ENCODE measurements at regions not wholly inside any gene's neighbourhood (a gene's known extent, or its start where the extent isn't known, plus 50 kb on each side); places are given as distances from the start of the nearest gene placed in this dataset.
"Not testable (repeated sequence)": the region's sequence is repeated elsewhere in the genome, so short reads cannot be mapped to it uniquely, and the experiment has no call there.

DNA sequence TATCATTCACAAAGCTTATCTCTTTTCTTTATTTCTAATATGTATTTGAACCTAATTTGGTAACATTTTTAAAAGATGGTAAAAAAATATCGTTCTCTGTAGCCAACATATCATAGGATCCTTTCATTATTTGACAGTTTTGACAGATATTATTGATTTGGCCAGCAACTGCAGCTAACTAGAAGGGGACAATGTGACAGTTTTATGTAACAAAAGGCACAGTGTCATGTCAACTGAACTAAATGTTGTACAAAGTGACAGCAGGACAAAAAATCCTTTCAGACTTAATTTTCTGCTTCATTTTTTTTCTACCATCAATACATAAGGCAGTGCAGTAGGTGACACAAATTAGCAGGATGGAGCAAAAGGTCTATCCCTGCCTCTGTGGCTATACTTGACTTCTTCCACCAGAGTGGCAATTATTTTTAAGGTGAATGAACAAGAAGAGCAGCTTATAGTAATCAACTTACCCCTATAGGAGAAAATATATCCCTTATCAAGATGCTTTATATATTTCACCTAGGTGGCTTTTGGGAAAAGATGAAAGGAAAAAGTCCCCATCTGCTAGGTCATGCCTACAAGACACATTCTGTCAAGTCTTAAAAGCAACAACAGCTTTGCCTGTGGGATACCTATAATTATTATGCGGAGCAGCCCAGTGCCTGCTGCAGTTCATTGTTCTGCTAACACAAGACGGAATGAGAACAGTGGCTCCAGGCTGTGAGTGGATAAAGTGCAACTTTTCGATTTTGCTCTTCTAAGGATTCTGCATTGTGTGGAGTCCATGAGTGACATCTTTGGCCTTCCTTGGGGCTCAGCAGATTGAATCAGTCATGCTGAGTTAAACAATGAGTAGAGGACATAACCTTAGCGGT is 694.9 kb downstream of the ISL1 start:
- Histone ChIP-seq H2BK20ac (ENCODE audit: low read depth, low read length) (no peak overlapping the region), H4K20me1 (ENCODE audit: insufficient read depth, low read length) (no peaks in the 10 kb centered on the region), H2AK5ac (ENCODE audit: low read depth, low read length) (no peak overlapping the region), H3K14ac (replicated peaks; ENCODE audit: low read depth, low read length) (no peak overlapping the region), H3K27me3 (ENCODE audit: control insufficient read depth, insufficient read depth, low read length) (no peaks in the 10 kb centered on the region), H3K18ac (ENCODE audit: low read depth, low read length) (no peak overlapping the region), H3K4me3 (ENCODE audit: insufficient read depth, low read depth, low read length) (no peak overlapping the region), H2BK5ac (ENCODE audit: low read depth, low read length, poor library complexity, severe bottlenecking) (no peak overlapping the region), H4K91ac (ENCODE audit: insufficient read depth, low read depth, low read length) (no peak overlapping the region), H3K79me1 (ENCODE audit: low read depth in 1 of 2, low read length in 2 of 2) (no peaks in the 10 kb centered on the region), H2BK120ac (ENCODE audit: low read depth, low read length) (no peak overlapping the region), H2AFZ (replicated peaks; ENCODE audit: low read length, poor library complexity) (no peak overlapping the region), H3K9ac (ENCODE audit: low read depth, low read length) (no peak overlapping the region), H2AK9ac (replicated peaks; ENCODE audit: low read depth, low read length, poor library complexity) (no peak overlapping the region), H3K4me1 (ENCODE audit: control insufficient read depth, insufficient read depth, low read length) (no peaks in the 10 kb centered on the region), H3K9me1 (ENCODE audit: insufficient read depth, low read length) (no peaks in the 10 kb centered on the region), H3K36me3 (ENCODE audit: control insufficient read depth, insufficient read depth, low read length) (no peaks in the 10 kb centered on the region), H3K56ac (ENCODE audit: extremely low read depth, insufficient read depth, low read length) (no peak overlapping the region), H2BK15ac (ENCODE audit: low read depth, low read length) (no peak overlapping the region), H3K27ac (ENCODE audit: insufficient read depth, low read length) (no peak overlapping the region), H3K23ac (ENCODE audit: low read depth, low read length) (no peak overlapping the region), H3K4me2 (ENCODE audit: low read depth, low read length) (no peak overlapping the region), H3K4ac (ENCODE audit: low read depth, low read length) (no peak overlapping the region), H4K8ac (ENCODE audit: low read depth in 2 of 2, low read length in 2 of 2) (no peak overlapping the region), H3K9me3 (ENCODE audit: control insufficient read depth, insufficient read depth, low read length) (no peaks in the 10 kb centered on the region), H4K5ac (ENCODE audit: low read depth, low read length) (no peak overlapping the region)
- ChIA-PET CTCF (no interaction called here), POLR2A (ENCODE audit: unreplicated experiment) (no interaction called here)
- dilution Hi-C loops (cut with HindIII; ENCODE audit: low sequenced_read_pairs, unreplicated experiment) (no loop called here), intact Hi-C loops (cut with micrococcal nuclease) (no loop called here), in situ Hi-C loops (cut with MboI; ENCODE audit: low sequenced_read_pairs) (no loop called here)
- no TSS peak for BruUV-seq (replicated peaks)
- TF ChIP-seq BHLHE40 (IDR thresholded peaks at IDR 0.05; ENCODE audit: low read depth, low read length) (no peak), RFX5 (IDR thresholded peaks at IDR 0.05; ENCODE audit: low read depth, low read length) (no peak), RAD21 (IDR thresholded peaks at IDR 0.05; ENCODE audit: low read length) (no peak), RCOR1 (IDR thresholded peaks at IDR 0.05; ENCODE audit: insufficient replicate concordance, low read length) (no peak), CHD1 (IDR thresholded peaks at IDR 0.05; ENCODE audit: low read depth, low read length) (no peak)
- DNase-seq (no peak), ATAC-seq (ENCODE audit: low read depth) (no peak)
- no CpG with 5 or more reads among the region's 5 CpGs for WGBS, 2 experiments (ENCODE audit: extremely low coverage in 2 of 2, insufficient read length in 1 of 2)

DNA sequence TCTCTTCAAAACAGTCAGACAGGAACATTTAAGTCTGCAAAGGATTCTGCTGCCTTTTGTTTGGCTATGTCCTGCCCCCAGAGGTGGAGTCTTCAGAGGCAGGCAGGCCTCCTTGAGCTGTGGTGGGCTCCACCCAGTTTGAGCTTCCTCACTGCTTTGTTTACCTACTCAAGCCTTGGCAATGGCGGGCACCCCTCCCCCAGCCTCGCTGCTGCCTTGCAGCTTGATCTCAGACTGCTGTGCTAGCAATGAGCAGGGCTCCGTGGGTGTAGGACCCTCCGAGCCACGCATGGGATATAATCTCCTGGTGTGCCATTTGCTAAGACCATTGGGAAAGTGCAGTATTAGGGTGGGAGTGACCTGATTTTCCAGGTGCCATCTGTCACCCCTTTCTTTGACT is 685.4 kb upstream of the ITGA1 start:
- H2AK5ac ChIP-seq (ENCODE audit: low read depth, low read length); H2BK20ac ChIP-seq (ENCODE audit: low read depth, low read length); H2AK9ac ChIP-seq (replicated peaks; ENCODE audit: low read depth, low read length, poor library complexity); H3K14ac ChIP-seq (replicated peaks; ENCODE audit: low read depth, low read length); H3K36me3 ChIP-seq (ENCODE audit: control insufficient read depth, insufficient read depth, low read length); CTCF ChIA-PET; intact Hi-C loops (cut with micrococcal nuclease); POLR2A ChIA-PET (ENCODE audit: unreplicated experiment); H4K5ac ChIP-seq (ENCODE audit: low read depth, low read length); ATAC-seq (ENCODE audit: low read depth); H2BK15ac ChIP-seq (ENCODE audit: low read depth, low read length); H4K91ac ChIP-seq (ENCODE audit: insufficient read depth, low read depth, low read length); H3K4me2 ChIP-seq (ENCODE audit: low read depth, low read length); H3K56ac ChIP-seq (ENCODE audit: extremely low read depth, insufficient read depth, low read length); H3K4me3 ChIP-seq (ENCODE audit: insufficient read depth, low read depth, low read length); DNase-seq; H3K18ac ChIP-seq (ENCODE audit: low read depth, low read length); BruUV-seq (replicated peaks); in situ Hi-C loops (cut with MboI; ENCODE audit: low sequenced_read_pairs); dilution Hi-C loops (cut with HindIII; ENCODE audit: low sequenced_read_pairs, unreplicated experiment); H3K9me3 ChIP-seq (ENCODE audit: control insufficient read depth, insufficient read depth, low read length); H3K9ac ChIP-seq (ENCODE audit: low read depth, low read length); H3K4ac ChIP-seq (ENCODE audit: low read depth, low read length); H3K27ac ChIP-seq (ENCODE audit: insufficient read depth, low read length); H2BK5ac ChIP-seq (ENCODE audit: low read depth, low read length, poor library complexity, severe bottlenecking); H4K8ac ChIP-seq (ENCODE audit: low read depth in 2 of 2, low read length in 2 of 2); H3K27me3 ChIP-seq (ENCODE audit: control insufficient read depth, insufficient read depth, low read length); H4K20me1 ChIP-seq (ENCODE audit: insufficient read depth, low read length); H3K79me1 ChIP-seq (ENCODE audit: low read depth in 1 of 2, low read length in 2 of 2); H3K9me1 ChIP-seq (ENCODE audit: insufficient read depth, low read length); H2BK120ac ChIP-seq (ENCODE audit: low read depth, low read length); H3K23ac ChIP-seq (ENCODE audit: low read depth, low read length); H3K4me1 ChIP-seq (ENCODE audit: control insufficient read depth, insufficient read depth, low read length); H2AFZ ChIP-seq (replicated peaks; ENCODE audit: low read length, poor library complexity): not testable (repeated sequence)
- no CpG with 5 or more reads among the region's 5 CpGs for WGBS, 2 experiments (ENCODE audit: extremely low coverage in 2 of 2, insufficient read length in 1 of 2)

Data from IMR-90 (cell line).